Peyer's patch (tissue), 4 donors: ENCODE measurements at regions not wholly inside any gene's neighbourhood (a gene's known extent, or its start where the extent isn't known, plus 50 kb on each side); places are given as distances from the start of the nearest gene placed in this dataset.

Source experiments
- DNase-seq, 3 donors: peaks; one replicate each; pipeline ENCODE4 v3.0.0-alpha.2; 2017 to 2019
- H3K27ac ChIP-seq, 4 donors: fragments of 200-600 bp; sonication (generic); one replicate each; pipeline ENCODE4 v1.5.1; 2016 to 2019
- H3K27me3 ChIP-seq, 2 donors: fragments of 200-600 bp; sonication (generic); one replicate each; pipeline ENCODE4 v1.5.1; 2019
- H3K36me3 ChIP-seq, 3 donors: fragments of 200-600 bp; sonication (generic); one replicate each; pipeline ENCODE4 v1.5.1; 2016 to 2019
- H3K4me1 ChIP-seq, 4 donors: fragments of 200-600 bp; sonication (generic); one replicate each; pipeline ENCODE4 v1.5.1; 2016 to 2019
- H3K4me3 ChIP-seq, 4 donors: fragments of 200-600 bp; sonication (generic); 1 replicate in 3 of 4; 2 replicates in 1 of 4; pipeline ENCODE4 v1.5.1; 2016 to 2019; ENCODE audit warnings: mild to moderate bottlenecking in 1 of 4
- H3K9me3 ChIP-seq, 4 donors: fragments of 200-600 bp; sonication (generic); one replicate each; pipeline ENCODE4 v1.5.1; 2016 to 2019; ENCODE audit warnings: mild to moderate bottlenecking in 1 of 4
- POLR2A ChIP-seq, 2 donors: fragments of 450-650 bp; IDR thresholded peaks; one replicate each; pipeline ENCODE4 v1.5.1; 2017; ENCODE audit warnings: antibody characterized with exemption in 2 of 2, mild to moderate bottlenecking in 2 of 2, moderate library complexity in 2 of 2
- TF ChIP-seq, protein P1 (sequence below), 6 experiments: fragments of 450-650 bp in 4 of 6; fragments of 200-600 bp in 2 of 6; sonication (generic) in 1 of 6; IDR thresholded peaks; one replicate each; pipeline ENCODE4 v1.5.1; 2017 to 2019; ENCODE audit warnings: antibody characterized with exemption in 6 of 6, mild to moderate bottlenecking in 3 of 6, moderate library complexity in 1 of 6

DNA sequence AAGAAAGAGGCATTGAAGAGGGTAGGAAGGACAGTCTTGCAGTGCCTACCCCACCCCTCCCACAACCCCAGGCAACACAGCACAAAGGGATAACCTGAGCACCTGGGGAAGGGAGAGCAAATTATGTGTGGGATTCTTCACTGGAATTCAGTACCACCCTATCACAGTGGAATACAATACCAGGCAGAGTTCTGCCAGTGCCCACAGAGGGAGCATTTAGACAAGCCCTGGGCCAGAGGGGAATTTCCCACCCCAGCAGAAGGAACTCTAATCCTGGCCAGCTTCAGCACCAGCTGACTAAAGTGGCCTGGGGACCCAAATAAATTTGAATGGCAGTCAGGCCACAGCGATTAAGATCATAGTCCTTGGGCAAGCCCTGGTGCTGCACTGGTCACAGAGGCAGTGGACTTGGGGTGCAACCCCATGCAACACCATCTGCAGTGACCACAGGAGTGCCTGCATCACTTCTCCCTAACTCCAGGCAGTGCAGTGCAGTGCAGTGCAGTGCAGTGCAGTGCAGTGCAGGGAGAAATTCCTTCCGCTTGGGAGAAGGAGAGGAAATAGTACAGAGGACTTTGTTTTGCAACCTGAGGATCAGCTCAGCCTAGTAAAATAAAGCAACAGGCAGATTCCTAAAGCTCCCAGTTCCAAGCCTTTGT lies 147.8 kb upstream of the SRD5A2 start:
- no peaks in the 10 kb centered on the region for H3K9me3 ChIP-seq
- no peaks in the 10 kb centered on the region for H3K36me3 ChIP-seq
- DNase-seq, result no peak
- H3K4me1 ChIP-seq, result no peaks in the 10 kb centered on the region
- TF ChIP-seq, protein P1, sequence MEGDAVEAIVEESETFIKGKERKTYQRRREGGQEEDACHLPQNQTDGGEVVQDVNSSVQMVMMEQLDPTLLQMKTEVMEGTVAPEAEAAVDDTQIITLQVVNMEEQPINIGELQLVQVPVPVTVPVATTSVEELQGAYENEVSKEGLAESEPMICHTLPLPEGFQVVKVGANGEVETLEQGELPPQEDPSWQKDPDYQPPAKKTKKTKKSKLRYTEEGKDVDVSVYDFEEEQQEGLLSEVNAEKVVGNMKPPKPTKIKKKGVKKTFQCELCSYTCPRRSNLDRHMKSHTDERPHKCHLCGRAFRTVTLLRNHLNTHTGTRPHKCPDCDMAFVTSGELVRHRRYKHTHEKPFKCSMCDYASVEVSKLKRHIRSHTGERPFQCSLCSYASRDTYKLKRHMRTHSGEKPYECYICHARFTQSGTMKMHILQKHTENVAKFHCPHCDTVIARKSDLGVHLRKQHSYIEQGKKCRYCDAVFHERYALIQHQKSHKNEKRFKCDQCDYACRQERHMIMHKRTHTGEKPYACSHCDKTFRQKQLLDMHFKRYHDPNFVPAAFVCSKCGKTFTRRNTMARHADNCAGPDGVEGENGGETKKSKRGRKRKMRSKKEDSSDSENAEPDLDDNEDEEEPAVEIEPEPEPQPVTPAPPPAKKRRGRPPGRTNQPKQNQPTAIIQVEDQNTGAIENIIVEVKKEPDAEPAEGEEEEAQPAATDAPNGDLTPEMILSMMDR (IDR thresholded peaks at IDR 0.05), result no peak
- TF ChIP-seq POLR2A (IDR thresholded peaks at IDR 0.05), result no peak
- no peak overlapping the region for H3K27ac ChIP-seq
- H3K4me3 ChIP-seq, result no peak overlapping the region
- H3K27me3 ChIP-seq, result no peaks in the 10 kb centered on the region

DNA sequence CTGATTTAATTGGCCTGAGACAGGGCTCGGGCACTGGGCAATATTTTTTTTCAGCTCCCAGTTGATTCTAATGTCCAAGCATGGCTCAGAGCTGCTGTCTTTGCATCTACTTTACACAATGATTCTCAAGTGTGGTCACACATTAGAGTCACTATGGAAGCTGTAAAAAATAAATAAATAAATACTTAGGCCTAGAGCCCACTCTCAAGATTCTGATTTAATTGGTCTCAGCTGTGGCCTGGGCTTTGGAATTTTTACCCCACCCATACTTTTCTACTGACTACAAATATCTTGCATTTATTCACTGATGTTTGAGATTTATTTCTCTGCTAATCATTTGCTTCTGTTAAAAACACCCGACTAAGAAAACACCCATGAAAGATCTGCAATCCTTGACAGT lies 145.7 kb upstream of the SRD5A2 start:
- Histone ChIP-seq H3K27me3 (no peaks in the 10 kb centered on the region), H3K27ac (no peak overlapping the region), H3K4me3 (no peak overlapping the region), H3K9me3 (no peaks in the 10 kb centered on the region), H3K36me3 (no peaks in the 10 kb centered on the region), H3K4me1 (no peaks in the 10 kb centered on the region)
- no peak for TF ChIP-seq POLR2A (IDR thresholded peaks at IDR 0.05)
- TF ChIP-seq, protein P1 (IDR thresholded peaks at IDR 0.05), result no peak
- no peak for DNase-seq

DNA sequence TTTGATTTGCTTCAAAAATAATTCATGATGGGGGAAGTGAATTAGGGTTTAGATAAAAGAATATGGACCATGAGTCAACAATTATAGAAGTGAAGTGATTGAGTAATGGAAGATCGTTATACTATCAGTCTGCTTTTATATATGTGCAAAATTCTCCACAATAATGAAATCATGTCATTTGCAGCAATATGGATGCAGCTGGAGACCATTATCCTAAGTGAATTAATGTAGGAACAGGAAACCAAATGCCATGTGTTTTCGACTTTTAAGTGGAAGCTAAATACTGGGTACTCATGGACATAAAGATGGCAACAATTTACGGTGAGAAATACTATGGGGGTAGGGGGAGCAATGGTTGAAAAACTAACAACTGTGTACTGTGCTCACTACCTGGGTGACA lies 144.7 kb upstream of the SRD5A2 start:
- no peaks in the 10 kb centered on the region for H3K4me1 ChIP-seq
- no peak for DNase-seq
- H3K27me3 ChIP-seq, result no peaks in the 10 kb centered on the region
- H3K9me3 ChIP-seq, result no peaks in the 10 kb centered on the region
- no peak overlapping the region for H3K27ac ChIP-seq
- no peak for TF ChIP-seq POLR2A (IDR thresholded peaks at IDR 0.05)
- TF ChIP-seq, protein P1 (IDR thresholded peaks at IDR 0.05), result no peak
- H3K36me3 ChIP-seq, result no peaks in the 10 kb centered on the region
- no peak overlapping the region for H3K4me3 ChIP-seq

DNA sequence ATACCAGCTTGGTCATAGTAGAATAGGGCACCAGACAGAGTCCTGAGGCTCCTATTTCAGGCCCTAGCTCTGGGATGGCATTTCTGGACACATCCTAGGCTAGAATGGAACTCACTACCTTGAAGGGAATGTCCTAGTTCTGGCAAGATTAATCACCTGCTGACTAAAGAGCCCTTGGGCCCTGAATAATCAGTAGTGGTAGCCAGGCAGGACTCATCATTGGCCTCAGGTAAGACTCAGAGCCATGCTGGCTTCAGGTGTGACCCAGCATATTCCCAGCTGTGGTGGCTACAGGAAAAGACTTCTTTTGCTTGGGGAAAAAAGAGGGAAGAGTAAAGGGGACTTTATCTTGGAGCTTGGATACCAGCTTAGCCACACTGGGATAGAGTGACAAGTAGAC lies 131.0 kb upstream of the SRD5A2 start:
- Histone ChIP-seq H3K4me3 (no peak overlapping the region), H3K36me3 (no peaks in the 10 kb centered on the region), H3K4me1 (no peaks in the 10 kb centered on the region), H3K27ac (no peak overlapping the region), H3K27me3 (no peaks in the 10 kb centered on the region), H3K9me3 (no peaks in the 10 kb centered on the region)
- TF ChIP-seq, protein P1 (IDR thresholded peaks at IDR 0.05), result no peak
- TF ChIP-seq POLR2A (IDR thresholded peaks at IDR 0.05), result no peak
- DNase-seq, result no peak

DNA sequence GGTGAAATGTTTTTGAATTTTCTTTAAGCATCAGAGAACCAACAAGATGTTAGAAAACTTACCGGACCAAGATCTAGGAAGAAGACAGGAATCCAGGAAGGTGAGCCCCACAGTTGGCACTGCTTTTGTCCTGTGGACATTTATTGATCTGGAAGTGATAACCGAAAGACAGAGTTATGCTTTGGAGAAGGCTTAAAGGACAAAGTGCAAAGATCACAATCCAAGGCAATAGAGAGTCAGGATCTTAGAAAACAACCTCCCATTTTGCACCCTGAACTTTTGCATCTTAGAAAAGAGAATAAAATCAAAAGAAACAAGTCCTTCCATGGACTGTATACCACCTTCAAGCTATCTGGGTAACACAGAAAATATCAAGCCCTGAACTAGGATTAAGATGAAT lies 129.4 kb upstream of the SRD5A2 start:
- H3K9me3 ChIP-seq, result no peaks in the 10 kb centered on the region
- H3K27me3 ChIP-seq, result no peaks in the 10 kb centered on the region
- H3K4me3 ChIP-seq, result no peak overlapping the region
- no peaks in the 10 kb centered on the region for H3K36me3 ChIP-seq
- H3K27ac ChIP-seq, result no peak overlapping the region
- DNase-seq, result no peak
- H3K4me1 ChIP-seq, result no peaks in the 10 kb centered on the region
- TF ChIP-seq POLR2A (IDR thresholded peaks at IDR 0.05), result no peak
- TF ChIP-seq, protein P1 (IDR thresholded peaks at IDR 0.05), result no peak

DNA sequence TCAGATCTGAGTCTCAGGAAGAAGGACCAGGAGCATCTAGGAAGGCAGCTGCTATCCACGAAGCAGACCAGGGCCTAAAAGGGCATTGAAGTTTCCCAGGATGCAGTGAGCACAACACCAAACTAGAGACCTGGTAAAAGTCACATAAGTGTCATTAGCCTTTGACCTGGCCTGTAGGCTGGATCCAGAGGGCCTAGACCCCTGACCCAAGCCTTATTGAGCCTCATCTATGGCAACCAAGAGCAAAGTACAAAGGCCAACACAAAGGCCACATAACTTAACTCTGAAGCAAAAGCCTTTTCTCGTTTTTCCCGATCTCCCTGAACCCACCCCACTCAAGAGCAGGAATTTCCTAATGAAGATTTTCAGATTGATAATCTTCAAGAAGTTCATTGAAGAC lies 127.3 kb upstream of the SRD5A2 start:
- Histone ChIP-seq H3K27ac (no peak overlapping the region), H3K4me3 (no peak overlapping the region), H3K27me3 (no peaks in the 10 kb centered on the region), H3K4me1 (no peaks in the 10 kb centered on the region), H3K9me3 (no peaks in the 10 kb centered on the region), H3K36me3 (no peaks in the 10 kb centered on the region)
- DNase-seq, result no peak
- TF ChIP-seq, protein P1 (IDR thresholded peaks at IDR 0.05), result no peak
- TF ChIP-seq POLR2A (IDR thresholded peaks at IDR 0.05), result no peak
